ENCODE measurements at regions not wholly inside any gene's neighbourhood (a gene's known extent, or its start where the extent isn't known, plus 50 kb on each side); places are given as distances from the start of the nearest gene placed in this dataset.
"Not testable (repeated sequence)": the region's sequence is repeated elsewhere in the genome, so short reads cannot be mapped to it uniquely, and the experiment has no call there.

DNA sequence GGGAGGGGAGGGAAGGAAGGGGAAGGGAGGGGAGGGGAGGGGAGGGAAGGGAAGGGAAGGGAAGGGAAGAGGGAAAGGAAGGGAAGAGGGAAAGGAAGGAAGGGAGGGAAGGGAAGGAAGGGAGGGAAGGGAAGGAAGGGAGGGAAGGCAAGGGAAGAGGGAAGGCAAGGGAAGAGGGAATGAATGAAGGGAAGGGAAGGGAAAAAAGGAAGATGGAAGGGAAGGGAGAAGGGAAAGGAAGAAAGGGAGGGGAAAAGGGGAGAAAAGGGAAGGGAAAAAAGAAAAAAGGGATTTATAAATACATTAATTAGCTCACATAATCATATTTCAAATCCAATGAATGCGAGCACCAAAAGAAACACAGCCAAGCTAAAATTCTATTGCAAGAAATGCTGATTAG, 202.9 kb upstream of the LRRTM4 start:
- Histone ChIP-seq H3K4me1 (no peaks in the 10 kb centered on the region), H3K27me3 (no peaks in the 10 kb centered on the region), H3K36me3 (no peaks in the 10 kb centered on the region), H3K9me3 (no peaks in the 10 kb centered on the region), H3K4me3 (no peak overlapping the region), H3K27ac (no peak overlapping the region)
- TF ChIP-seq EP300 (IDR thresholded peaks at IDR 0.05; ENCODE audit: low read depth) (no peak), POLR2AphosphoS5 (IDR thresholded peaks at IDR 0.05) (no peak), POLR2A (IDR thresholded peaks at IDR 0.05) (no peak)
- TF ChIP-seq, protein P1, sequence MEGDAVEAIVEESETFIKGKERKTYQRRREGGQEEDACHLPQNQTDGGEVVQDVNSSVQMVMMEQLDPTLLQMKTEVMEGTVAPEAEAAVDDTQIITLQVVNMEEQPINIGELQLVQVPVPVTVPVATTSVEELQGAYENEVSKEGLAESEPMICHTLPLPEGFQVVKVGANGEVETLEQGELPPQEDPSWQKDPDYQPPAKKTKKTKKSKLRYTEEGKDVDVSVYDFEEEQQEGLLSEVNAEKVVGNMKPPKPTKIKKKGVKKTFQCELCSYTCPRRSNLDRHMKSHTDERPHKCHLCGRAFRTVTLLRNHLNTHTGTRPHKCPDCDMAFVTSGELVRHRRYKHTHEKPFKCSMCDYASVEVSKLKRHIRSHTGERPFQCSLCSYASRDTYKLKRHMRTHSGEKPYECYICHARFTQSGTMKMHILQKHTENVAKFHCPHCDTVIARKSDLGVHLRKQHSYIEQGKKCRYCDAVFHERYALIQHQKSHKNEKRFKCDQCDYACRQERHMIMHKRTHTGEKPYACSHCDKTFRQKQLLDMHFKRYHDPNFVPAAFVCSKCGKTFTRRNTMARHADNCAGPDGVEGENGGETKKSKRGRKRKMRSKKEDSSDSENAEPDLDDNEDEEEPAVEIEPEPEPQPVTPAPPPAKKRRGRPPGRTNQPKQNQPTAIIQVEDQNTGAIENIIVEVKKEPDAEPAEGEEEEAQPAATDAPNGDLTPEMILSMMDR (IDR thresholded peaks at IDR 0.05), result no peak
- DNase-seq, result no peak
- 60 to 68% methylated on average over 1 of the region's 1 CpG for WGBS, 2 donors (ENCODE audit: low coverage in 1 of 2)
- in situ Hi-C loops (cut with MboI; ENCODE audit: low pct_ligation_motif_present in 1 of 4, low pct_unique_long_range_greater_than_20kb in 1 of 4, low sequenced_read_pairs in 3 of 4) (no loop called here), intact Hi-C loops (cut with DNase I; ENCODE audit: low total_unique reads) (no loop called here)

DNA sequence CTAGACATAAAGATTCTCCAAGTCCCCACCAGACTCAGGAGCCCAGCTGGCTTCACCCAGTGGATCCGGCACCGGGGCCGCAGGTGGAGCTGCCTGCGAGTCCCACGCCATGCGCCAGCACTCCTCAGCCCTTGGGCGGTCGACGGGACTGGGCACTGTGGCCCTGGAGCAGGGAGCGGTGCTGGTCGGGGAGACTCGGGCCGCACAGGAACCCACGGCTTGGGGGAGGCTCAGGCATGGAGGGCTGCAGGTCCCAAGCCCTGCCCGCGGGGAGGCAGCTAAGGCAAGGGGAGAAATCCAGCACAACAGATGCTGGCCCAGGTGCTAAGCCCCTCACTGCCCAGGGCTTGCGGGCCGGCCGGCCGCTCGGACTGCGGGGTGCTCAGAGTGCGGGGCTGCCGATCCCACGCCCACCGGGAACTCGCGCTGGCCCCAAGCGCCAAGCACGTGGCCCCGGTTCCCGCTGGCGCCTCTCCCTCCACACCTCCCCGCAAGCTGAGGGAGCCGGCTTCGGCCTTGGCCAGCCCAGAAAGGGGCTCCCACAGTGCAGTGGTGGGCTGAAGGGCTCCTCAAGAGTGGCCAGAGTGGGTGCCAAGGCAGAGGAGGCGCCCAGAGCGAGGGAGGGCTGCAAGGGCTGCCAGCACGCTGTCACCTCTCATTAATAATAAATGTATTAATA, 212.6 kb upstream of the LRRTM4 start:
- H3K4me1 ChIP-seq; H3K9me3 ChIP-seq; DNase-seq; H3K36me3 ChIP-seq; intact Hi-C loops (cut with DNase I; ENCODE audit: low total_unique reads); H3K27me3 ChIP-seq; H3K27ac ChIP-seq; H3K4me3 ChIP-seq; in situ Hi-C loops (cut with MboI; ENCODE audit: low pct_ligation_motif_present in 1 of 4, low pct_unique_long_range_greater_than_20kb in 1 of 4, low sequenced_read_pairs in 3 of 4): not testable (repeated sequence)
- WGBS, 2 donors (ENCODE audit: low coverage in 1 of 2), result 82 to 96% methylated on average over 5 to 30 of the region's 39 CpGs

DNA sequence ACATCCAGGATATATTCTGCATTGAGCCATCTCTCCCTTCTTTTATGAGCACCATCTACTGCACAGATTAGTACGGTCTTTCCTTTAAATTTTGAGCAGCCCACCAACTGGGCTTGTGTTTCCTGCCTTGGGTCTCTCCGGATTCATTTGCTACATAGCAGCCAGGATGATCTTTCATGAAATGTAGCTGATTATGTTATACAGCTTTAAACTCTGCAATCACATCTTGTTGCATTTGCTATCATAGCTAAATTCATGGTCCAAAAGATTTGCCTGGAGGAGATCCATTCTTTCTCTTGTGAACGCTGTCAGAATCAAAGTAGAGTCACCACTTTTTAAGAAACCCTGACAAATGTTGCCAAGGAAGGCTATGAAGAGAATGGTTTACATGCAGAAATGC, 215.1 kb upstream of the LRRTM4 start:
- Histone ChIP-seq H3K9me3 (no peaks in the 10 kb centered on the region), H3K4me3 (no peak overlapping the region), H3K36me3 (no peaks in the 10 kb centered on the region), H3K27me3 (no peaks in the 10 kb centered on the region), H3K27ac (no peak overlapping the region), H3K4me1 (no peaks in the 10 kb centered on the region)
- no peak for DNase-seq
- TF ChIP-seq, protein P1 (IDR thresholded peaks at IDR 0.05), result no peak
- no peak for TF ChIP-seq POLR2A (IDR thresholded peaks at IDR 0.05)
- no peak for TF ChIP-seq EP300 (IDR thresholded peaks at IDR 0.05; ENCODE audit: low read depth)
- no peak for TF ChIP-seq POLR2AphosphoS5 (IDR thresholded peaks at IDR 0.05)
- intact Hi-C loops (cut with DNase I; ENCODE audit: low total_unique reads) (no loop called here), in situ Hi-C loops (cut with MboI; ENCODE audit: low pct_ligation_motif_present in 1 of 4, low pct_unique_long_range_greater_than_20kb in 1 of 4, low sequenced_read_pairs in 3 of 4) (no loop called here)
- 52 to 75% methylated on average over 2 to 3 of the region's 3 CpGs for WGBS, 2 donors (ENCODE audit: low coverage in 1 of 2)

DNA sequence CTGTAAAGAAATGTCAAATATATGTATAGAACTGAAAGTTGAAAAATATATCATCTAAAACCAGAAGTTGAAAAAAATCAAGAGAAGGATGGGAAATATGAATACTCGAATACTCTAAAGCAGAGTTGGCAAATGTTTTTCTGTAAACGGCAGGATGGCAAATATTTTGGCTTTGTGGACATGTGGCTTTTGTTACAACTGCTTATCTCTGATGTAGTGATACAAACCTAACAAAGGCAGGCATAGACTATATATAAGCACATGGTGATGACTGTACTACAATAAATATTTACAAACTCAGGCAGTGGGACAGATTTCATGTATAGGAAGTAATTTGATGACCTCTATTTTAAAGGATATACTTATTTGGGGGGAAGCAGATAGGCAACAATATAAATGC, 224.6 kb upstream of the LRRTM4 start:
- in situ Hi-C loops (cut with MboI; ENCODE audit: low pct_ligation_motif_present in 1 of 4, low pct_unique_long_range_greater_than_20kb in 1 of 4, low sequenced_read_pairs in 3 of 4), result no loop called here
- no peaks in the 10 kb centered on the region for H3K36me3 ChIP-seq
- H3K9me3 ChIP-seq, result no peaks in the 10 kb centered on the region
- no peak overlapping the region for H3K27ac ChIP-seq
- WGBS, 2 donors (ENCODE audit: low coverage in 1 of 2), result 44 to 46% methylated on average over 2 of the region's 2 CpGs
- H3K27me3 ChIP-seq, result no peaks in the 10 kb centered on the region
- no peaks in the 10 kb centered on the region for H3K4me1 ChIP-seq
- intact Hi-C loops (cut with DNase I; ENCODE audit: low total_unique reads), result no loop called here
- TF ChIP-seq POLR2AphosphoS5 (IDR thresholded peaks at IDR 0.05) (no peak), EP300 (IDR thresholded peaks at IDR 0.05; ENCODE audit: low read depth) (no peak), POLR2A (IDR thresholded peaks at IDR 0.05) (no peak)
- TF ChIP-seq, protein P1 (IDR thresholded peaks at IDR 0.05), result no peak
- DNase-seq, result no peak
- no peak overlapping the region for H3K4me3 ChIP-seq

DNA sequence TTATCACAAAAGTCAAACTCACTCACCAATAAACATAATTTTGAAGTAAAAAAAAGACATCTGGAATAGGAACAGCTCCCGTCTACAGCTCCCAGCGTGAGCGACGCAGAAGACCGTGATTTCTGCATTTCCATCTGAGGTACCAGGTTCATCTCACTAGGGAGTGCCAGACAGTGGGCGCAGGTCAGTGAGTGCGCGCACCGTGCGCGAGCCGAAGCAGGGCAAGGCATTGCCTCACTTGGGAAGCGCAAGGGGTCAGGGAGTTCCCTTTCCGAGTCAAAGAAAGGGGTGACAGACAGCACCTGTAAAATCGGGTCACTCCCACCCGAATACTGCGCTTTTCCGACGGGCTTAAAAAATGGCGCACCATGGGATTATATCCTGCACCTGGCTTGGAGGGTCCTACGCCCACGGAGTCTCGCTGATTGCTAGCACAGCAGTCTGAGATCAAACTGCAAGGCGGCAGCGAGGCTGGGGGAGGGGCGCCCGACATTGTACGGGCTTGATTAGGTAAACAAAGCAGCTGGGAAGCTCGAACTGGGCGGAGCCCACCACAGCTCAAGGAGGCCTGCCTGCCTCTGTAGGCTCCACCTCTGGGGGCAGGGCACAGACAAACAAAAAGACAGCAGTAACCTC, 231.7 kb upstream of the LRRTM4 start:
- H3K4me3 ChIP-seq; DNase-seq; in situ Hi-C loops (cut with MboI; ENCODE audit: low pct_ligation_motif_present in 1 of 4, low pct_unique_long_range_greater_than_20kb in 1 of 4, low sequenced_read_pairs in 3 of 4); H3K36me3 ChIP-seq; H3K9me3 ChIP-seq; intact Hi-C loops (cut with DNase I; ENCODE audit: low total_unique reads); H3K27me3 ChIP-seq; H3K27ac ChIP-seq; H3K4me1 ChIP-seq: not testable (repeated sequence)
- 88% methylated on average over 20 to 30 of the region's 30 CpGs for WGBS, 2 donors (ENCODE audit: low coverage in 1 of 2)

All from transverse colon (tissue), 4 donors.